HG03575 (cell line): ENCODE measurements at regions not wholly inside any gene's neighbourhood (a gene's known extent, or its start where the extent isn't known, plus 50 kb on each side); places are given as distances from the start of the nearest gene placed in this dataset.

ENCODE experiments used
- ATAC-seq: cut with Tn5 transposase; IDR thresholded peaks from one replicate; pipeline ENCODE4 v1.9.1; 2021; ENCODE audit not compliant: unreplicated experiment, insufficient number of reproducible peaks, low FRiP score; ENCODE audit errors: extremely low read depth

GRCh38 chr11:97722721-97723120 lies 1298.0 kb upstream of the CNTN5 start:
- ATAC-seq: no peak

GRCh38 chr11:97729546-97730272 lies 1291.0 kb upstream of the CNTN5 start:
- ATAC-seq: no peak

DNA sequence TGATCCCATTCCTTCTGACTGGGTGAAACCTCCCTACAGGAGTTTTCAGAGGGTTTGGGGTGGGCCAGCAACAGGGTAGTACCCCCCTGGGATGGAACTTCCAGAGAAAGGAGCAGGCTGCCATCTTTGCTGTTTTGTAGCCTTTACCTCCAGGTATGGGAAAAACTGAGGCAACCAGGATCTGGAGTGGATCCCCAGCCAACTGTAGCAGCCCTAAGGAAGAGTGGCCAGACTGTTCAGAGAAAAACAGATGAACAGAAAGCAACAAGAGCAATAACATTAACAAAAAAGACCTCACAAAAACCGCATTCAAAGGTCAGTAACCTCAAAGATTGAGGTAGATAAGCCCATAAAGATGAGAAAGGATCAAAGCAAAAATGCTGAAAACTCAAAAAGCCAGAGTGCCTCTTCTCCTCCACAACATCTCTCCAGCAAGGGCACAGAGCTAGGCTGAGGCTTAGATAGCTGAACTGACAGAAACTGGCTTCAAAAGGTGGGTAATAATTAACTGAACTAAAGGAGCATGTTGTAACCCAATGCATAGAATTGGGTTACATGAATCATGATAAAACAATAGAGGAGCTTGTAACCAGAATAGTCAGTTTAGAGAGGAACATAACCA lies 1288.6 kb upstream of the CNTN5 start:
- no peak for ATAC-seq

DNA sequence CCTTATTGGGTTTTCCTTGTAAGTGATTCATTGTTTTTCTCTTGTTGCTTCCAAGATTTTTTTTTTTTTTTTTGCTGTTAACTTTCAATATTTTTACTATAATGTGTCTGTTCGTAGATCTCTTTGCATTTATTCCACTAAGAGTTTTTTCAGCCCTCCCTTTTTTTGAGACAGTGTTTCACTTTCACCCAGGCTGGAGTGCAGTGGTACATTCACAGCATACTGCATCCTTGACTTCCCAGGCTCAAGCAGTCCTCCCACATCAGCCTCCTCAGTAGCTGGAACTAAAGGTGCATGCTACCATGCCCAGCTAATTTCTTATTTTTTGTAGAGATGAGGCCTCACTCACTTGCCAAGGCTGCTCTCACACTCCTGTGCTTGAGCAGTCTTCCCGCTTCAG lies 1282.0 kb upstream of the CNTN5 start:
- no peak for ATAC-seq

- ATAC-seq: no peak
Observed at GRCh38 chr11:97739932-97740800, 1280.6 kb upstream of the CNTN5 start.

GRCh38 chr11:97740801-97741151 lies 1280.0 kb upstream of the CNTN5 start:
- no peak for ATAC-seq

- ATAC-seq: no peak
Observed at GRCh38 chr11:97742717-97743116, 1278.0 kb upstream of the CNTN5 start.

DNA sequence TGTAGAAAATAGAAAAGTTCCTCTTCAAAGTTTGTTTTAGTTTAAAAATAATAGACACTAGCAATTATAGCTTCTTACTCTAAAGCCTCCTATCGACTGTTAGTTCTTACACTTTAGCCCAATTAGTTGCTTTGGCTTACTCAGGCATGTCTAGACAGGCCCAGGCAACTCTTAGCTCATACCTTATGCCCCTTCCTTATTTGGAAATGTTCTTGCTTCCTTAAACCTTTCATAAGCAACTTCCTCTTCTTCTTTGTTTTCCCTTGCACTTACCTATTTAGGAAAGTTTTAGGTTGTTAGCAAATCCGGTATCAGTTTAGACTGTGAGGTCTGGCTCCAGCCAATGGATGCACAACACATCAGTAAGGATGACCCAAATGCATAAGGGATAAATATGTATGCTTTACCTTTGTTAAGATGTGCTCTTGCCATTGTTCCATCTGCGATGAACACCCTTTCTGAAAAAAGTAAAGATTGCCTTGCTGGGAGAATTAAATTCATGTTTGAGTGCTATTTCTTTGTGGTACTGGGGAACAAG lies 1277.5 kb upstream of the CNTN5 start:
- ATAC-seq: no peak

- ATAC-seq: no peak
Observed at GRCh38 chr11:97745515-97746050, 1275.2 kb upstream of the CNTN5 start.

DNA sequence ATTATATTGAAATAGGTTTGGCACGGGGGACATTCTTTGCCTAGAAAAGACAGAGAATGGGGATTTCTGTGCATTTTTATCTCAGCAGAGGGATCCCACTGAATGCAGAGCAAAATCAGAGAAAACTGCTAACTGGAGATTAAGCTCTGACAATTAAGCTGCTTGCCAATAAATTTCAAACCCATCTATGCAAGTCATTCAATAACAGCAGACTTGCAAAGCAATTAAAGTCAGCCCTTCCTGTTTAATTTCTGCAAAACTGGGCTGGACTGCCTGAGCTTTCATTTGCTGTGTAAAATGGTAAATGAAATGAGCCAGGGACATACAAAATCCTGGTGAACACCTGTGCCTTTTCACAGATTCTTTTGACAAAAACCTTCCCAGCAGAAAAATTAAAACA lies 1273.9 kb upstream of the CNTN5 start:
- ATAC-seq: no peak

DNA sequence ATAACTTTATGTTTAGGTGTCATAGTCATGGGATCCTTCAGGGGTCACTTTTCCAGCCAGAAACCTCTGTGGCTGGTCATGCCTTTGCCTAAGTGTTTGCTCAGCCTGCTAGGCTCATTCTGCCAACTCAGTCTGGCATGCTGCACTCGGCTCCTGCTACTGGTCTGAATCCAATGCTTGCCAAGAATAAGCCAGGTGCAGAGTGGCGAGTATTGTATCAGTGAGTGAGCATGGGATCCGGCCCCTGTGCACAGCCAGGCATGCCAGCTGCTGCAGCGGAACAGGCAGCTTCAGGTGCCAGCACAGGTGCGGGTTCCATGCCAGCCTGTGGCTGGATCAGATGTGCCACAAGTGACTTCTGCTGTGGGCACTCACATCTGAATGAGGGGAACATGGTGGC lies 1269.3 kb upstream of the CNTN5 start:
- no peak for ATAC-seq

GRCh38 chr11:97751952-97752351 lies 1268.8 kb upstream of the CNTN5 start:
- ATAC-seq: no peak

GRCh38 chr11:97754976-97755375 lies 1265.8 kb upstream of the CNTN5 start:
- no peak for ATAC-seq

DNA sequence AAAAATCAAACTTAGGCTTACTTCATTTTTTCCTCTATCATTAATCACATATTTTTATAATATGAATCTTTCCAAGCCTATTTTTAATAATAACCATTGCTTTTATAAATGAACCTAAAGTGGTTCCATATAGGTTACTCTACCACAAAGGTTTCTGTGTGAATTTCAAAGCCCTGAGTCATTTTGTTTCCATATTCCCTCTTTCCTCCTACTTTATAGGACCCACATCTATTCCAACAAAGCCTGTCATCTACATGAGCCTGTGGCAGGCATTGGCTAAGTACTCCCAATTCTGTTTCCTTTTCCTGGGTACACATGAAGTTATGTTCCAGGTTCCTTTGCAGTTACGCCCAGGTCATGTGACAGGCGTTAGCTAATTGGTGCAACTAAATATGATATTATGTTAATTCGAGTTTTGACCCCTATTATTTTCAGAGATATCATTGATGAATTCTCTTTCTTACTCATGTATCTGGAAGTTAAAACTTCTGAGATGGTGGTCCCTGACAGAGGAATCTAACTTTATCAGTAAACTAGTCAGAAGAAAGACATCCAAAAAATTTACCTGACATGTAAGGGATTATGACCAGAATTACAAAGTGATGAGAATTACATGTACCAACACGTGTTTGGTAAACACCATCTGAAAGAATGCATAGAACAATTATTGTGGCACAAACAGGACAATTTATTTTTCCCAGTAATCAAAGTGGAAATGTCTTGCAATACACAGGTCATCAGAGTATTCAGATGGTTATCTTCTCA lies 1264.0 kb upstream of the CNTN5 start:
- no peak for ATAC-seq

GRCh38 chr11:97761175-97761574 lies 1259.6 kb upstream of the CNTN5 start:
- no peak for ATAC-seq

GRCh38 chr11:97764193-97764592 lies 1256.6 kb upstream of the CNTN5 start:
- ATAC-seq: no peak

DNA sequence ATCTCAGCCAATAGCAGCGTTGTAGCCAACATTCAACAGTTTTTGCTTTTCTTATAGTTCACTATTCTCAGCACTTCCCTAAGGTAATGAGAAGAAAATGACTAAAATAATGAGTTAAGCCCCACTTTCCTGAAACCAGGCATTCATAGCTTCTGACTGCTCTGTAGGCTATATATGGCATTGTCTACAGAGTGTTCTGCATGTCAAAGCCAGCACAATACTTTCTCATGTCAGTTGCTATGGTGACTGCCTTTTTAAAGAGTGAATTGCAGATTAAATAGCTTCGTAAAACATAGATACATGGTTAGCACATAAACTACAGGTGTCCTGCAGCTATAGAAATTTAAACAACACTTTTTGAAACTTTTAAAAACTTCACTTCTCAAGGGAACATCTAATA lies 1256.1 kb upstream of the CNTN5 start:
- ATAC-seq: no peak

GRCh38 chr11:97770570-97770969 lies 1250.2 kb upstream of the CNTN5 start:
- no peak for ATAC-seq

- ATAC-seq: no peak
Observed at GRCh38 chr11:97772705-97773104, 1248.0 kb upstream of the CNTN5 start.
